Transverse colon (tissue), 3 donors: ENCODE measurements at regions not wholly inside any gene's neighbourhood (a gene's known extent, or its start where the extent isn't known, plus 50 kb on each side); places are given as distances from the start of the nearest gene placed in this dataset.

Source experiments
- CTCF ChIP-seq, 5 experiments: fragments of 200-600 bp in 3 of 5; fragments of 450-650 bp in 2 of 5; sonication (generic) in 3 of 5; IDR thresholded peaks; 1 replicate in 2 of 5; 2 replicates in 3 of 5; pipeline ENCODE4 v1.5.1; 2016 to 2017; ENCODE audit warnings: antibody characterized with exemption in 5 of 5, inconsistent platforms in 3 of 5, mild to moderate bottlenecking in 2 of 5, moderate library complexity in 1 of 5
- POLR2A ChIP-seq: fragments of 450-650 bp; IDR thresholded peaks from one replicate; pipeline ENCODE4 v1.6.1; 2016; ENCODE audit warnings: antibody characterized with exemption, mild to moderate bottlenecking, moderate library complexity

GRCh38 chr9:32906213-32906612 lies 95.2 kb downstream of the APTX start:
- no peak for TF ChIP-seq CTCF (IDR thresholded peaks at IDR 0.05)
- TF ChIP-seq POLR2A: no peak
